Kidney tubule cell (primary cell): ENCODE measurements at regions not wholly inside any gene's neighbourhood (a gene's known extent, or its start where the extent isn't known, plus 50 kb on each side); places are given as distances from the start of the nearest gene placed in this dataset.
A peak's percentile ranks its signal among the peaks of the same experiment; 100 is the strongest.

Source experiments
- DNase-seq: peaks from one replicate; pipeline ENCODE4 v3.0.0-alpha.2; 2018; ENCODE audit warnings: low spot score

DNA sequence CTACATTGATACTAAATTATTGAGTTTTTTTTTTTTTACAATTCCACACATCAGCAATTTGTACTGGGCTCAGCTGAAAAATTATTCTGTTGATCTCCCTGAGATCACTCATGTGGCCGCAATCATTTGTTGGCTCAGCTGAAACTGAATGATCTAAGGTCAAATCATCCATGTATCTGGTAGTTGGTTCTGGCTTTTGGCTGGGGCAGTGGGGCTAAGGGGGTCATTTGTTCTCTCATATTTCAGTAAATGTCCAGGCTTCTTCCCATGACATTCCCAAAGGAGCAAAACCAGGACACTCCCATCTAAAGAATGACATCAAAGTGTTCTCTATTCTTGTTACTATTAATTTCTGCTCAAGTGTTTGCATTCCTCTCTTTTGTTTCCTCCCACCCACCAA is 806.7 kb upstream of the ADGRL2 start:
- DNase-seq: no peak

DNA sequence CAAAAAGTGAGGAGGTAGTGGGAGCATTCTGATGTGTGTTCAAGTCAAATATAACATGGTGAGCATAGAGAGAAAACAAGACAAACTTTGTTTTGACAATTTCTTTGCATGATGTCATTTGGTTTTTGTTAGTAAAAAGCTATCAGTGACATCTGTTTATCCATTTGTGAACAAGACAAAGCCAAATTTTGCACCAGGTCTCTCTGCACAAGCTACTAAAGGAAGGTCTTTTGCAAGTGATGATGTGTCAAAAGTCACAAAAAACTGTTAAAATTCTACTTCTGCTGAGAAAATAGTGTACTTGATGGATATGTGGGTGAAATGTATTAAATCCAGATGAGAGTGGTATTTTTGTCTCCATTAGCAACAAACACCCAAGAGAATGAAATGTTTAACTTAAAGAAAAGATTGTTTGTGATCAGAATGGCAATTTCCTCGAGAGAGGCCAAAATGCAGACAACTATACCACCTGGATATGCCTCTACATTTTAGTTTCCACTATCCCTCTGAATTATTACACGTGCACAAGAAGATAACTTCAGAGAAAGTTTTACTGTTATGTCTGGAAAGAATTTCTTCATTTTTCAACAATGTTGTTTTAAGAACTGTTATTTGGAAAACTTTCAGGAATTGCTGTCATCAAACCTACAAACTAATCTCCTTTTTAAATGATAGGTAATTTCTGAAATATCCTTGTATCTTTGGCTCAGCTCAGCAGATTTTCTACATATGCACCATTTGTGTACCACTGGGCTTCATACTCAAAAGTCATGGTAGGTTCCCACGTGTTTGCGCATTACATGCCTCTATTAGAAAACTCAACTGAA is 807.4 kb upstream of the ADGRL2 start:
- no peak for DNase-seq

DNA sequence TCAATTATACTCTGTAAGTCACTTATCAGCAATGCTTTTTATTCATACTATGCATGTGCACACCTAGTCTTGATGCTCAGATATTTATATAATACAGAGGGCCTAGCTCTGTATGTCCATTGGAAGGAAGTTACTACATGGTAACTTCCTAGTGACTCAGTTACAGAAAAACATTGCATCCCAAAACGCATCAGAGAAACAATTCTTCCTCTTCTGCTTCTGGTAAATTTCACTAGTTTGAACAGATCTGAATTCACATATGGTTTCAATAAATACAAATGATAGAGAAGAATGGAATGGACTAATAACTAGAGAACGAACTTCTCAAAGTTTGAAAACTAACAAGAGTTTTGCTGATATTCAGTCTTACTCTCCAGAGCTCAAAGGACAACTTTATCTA is 811.3 kb upstream of the ADGRL2 start:
- no peak for DNase-seq

DNA sequence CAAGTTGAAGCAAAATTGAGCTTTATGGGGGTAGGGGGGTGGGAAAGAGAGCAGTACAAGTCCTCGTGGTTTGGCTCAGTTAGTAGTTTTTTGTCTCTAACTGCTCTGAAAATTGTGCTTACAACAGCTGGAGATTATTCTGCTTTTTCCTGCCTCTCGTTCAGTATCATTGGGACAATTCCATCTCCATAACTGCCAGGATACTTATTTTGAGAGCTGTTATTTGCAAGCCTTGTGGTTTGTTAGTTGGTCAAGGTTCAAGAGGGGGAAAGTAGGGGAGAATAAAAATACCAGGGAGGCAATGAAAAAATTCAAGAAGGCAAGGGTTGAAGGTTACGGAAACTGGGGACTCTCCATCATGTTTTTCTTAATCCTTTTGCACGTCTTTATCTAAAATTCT is 811.8 kb upstream of the ADGRL2 start:
- DNase-seq: no peak

DNA sequence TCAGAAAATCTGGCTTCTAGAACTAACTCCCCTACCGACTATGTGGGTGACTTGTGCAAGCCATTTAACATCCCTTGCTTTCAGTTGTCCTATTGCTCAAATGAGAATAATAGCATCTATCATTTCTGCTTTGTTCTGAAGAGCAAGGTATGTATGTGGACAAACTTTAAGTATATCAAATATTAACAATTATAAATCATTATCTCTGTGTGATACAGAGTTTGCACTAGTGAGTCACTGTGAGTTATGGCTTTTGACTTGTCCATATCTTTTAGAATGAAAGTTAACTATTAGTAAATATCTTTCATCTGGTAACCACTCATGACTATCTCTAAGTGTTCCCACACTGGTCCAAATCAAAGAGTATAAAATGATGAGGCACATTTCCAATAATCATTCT is 812.9 kb upstream of the ADGRL2 start:
- DNase-seq: peak; percentile 36

DNA sequence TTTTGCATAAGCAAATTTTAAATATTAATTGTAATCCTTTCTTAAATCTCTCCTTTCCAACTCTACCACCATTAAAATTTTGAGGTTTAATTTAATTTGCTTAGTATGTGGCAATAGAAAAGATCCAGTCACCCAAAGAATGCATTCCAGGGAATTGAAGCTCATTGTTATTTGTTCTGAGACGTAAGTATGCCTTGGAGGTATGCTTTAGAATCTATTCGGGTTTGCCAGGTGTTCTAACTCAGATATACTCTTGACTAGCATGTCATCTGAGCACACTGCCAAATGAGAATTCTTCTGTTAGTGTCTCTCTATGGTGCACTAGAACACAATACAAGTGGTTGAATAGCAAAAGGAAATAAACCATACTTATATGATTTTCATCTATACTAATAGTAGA is 813.6 kb upstream of the ADGRL2 start:
- no peak for DNase-seq

DNA sequence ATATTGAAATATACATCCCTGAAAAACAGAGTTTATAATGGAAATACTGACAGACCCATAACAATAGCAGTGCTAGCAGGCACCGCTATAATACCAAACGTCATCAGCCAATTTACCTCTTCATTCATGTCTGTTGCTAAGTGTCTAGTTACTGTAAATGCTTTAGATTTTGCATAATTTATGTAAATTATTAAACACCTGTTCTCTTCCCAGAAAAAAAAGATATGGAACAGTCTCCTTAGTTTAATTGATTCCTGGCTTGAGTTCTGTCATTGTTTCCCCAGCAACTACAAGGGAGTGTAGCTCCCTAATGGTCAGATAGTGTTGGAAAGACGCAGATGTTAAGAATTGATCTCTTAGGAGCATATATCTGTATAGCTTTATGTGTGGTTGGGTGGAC is 817.9 kb upstream of the ADGRL2 start:
- no peak for DNase-seq

DNA sequence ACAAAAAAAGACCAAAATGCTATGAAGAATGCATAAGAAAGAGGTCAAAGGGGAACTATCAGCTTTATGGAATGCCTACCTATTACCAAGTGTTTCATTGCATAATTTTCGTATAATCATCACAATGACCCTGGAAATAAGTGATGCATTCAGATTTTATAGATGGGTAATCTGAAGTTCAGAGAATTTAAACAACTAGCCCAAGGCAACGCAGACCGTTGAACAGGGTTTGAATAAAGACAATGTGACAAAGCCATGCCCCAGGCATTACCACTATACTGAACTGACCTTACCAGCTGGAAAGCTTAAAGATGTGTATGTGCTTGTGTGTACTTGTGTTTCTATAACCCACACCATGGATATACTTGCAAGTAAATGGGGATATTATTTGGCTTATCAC is 827.6 kb upstream of the ADGRL2 start:
- DNase-seq: no peak

DNA sequence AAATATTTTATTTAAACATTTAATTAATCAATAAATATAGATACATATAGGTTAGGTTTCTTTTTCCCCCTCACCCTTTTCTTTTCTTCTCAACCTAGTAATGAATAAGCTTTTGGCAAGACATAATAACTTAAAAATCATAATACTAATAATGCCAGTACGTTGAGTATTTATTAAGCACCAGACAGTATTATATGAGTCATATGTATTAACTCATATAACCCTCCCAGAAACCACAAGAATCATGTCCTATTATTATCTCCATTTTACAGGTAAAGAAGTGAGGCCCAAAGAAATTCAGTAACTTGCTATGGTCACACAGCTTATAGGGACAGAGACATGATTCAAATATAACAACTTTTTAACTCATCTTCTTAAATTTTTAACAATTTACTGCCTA is 834.5 kb upstream of the ADGRL2 start:
- DNase-seq: no peak

DNA sequence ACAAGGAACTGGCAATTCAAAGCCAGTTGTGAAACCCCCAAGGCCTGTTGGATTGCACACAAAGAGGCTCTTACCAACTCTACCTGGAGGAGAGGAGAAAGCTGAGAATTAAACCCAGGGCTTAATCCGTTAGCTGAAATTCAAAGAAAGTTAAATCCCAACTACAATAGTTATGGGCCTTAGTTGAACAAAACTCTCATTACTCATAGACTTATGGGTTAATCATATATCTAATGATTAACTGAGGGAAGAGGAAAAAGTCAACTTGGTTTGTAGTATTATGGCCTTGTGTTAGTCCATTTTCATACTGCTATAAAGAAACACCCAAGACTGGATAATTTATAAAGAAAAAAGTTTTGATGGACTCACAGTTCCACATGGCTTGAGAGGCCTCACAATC is 838.2 kb upstream of the ADGRL2 start:
- peak; percentile 64 for DNase-seq

DNA sequence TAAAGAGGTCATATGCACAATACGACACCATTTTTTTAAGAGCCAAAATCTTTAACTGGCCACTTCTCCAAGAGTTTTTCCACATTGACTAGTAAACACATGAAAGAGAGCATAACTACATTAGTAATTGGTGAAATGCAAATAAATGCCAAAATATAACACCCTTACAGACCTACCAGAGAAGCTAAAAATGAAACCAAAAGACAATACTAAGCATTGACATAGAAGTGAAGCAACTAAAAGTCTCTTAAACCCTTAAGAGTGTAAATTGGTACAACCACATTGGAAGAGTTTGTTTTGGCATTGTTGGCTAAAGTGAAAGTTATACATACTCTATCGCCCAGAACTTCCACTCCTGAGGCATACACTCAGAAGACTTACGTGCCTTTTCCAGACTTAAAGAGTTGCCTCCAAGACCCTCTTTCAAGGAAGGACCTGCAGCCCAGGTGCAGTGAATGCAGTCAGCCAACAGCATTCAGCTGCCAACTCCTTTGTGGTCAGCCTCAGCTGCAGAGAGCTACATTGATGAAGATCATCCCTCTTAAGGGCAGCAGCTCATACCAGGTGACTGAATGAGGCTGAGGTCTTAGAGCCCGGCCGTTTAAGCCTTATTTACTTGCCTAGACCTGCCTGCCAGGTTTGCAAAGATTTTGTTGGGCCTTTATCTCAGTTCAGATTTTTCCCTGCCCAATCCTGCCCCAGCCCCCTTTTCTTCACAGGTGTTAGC is 839.1 kb upstream of the ADGRL2 start:
- DNase-seq: no peak

DNA sequence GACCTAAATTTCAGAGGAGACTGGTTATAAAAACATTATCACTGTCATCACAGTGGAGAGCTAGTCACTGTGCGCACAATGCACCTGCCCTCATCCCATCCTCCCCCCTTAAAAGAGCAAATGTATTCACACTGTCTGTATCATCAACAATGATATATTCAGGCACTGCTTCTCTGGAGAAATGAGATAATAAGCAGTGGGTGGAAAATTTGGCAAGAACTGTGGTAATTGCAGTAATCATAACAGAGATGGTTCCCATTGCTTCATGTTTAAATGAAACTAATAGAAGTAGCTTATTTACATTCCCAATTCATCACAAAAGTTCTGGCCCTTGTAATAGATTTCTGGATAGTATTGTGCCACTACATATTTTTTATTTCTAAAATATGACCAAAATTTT is 867.4 kb upstream of the ADGRL2 start:
- DNase-seq: no peak

DNA sequence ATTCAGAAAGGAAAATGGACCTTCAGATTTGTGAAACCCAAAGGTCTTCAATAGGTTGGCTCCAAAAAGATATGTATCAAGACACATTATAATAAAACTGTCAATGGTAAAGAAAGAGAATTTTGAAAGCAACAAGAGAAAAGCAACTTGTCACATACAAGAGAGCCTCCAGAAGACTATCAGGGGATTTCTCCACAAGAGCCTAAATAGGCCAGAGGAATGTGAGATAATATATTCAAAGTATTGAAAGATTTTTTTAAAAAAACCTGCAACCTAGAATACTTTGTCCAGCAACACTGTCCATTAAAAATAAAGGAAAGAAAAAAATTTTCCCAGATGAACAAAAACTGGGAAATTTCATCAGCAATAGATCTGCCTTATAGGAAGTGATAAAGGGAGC is 869.6 kb upstream of the ADGRL2 start:
- DNase-seq: no peak

DNA sequence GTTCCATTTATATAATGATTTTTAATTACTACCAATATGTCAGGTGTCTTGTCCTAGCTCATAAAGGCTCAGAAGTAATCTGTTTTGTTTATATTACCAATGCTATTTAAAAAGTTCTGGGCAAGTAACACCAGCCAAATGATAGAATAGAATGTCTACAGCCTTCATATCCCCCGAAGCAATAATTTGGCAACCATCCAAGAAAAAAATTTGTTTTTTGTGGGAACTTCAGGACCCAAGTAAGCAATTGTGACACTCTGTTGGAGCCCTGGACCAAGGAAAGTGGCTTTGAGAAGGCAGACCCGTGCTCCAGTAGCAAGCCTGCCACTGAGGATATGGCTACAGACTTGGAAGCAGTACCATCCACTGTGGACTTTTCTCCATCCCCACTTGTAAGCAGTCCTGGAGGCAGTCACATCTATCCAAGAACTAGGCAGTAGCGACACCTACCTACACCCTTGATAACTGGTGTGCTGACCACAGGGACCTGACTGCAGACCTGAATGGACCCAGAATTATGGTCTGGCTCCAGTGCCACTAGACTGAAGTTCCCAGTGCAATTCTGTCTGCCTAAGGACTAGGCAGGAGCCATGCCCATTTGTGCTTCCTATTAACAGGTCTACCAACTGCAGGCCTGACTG is 870.7 kb upstream of the ADGRL2 start:
- no peak for DNase-seq

DNA sequence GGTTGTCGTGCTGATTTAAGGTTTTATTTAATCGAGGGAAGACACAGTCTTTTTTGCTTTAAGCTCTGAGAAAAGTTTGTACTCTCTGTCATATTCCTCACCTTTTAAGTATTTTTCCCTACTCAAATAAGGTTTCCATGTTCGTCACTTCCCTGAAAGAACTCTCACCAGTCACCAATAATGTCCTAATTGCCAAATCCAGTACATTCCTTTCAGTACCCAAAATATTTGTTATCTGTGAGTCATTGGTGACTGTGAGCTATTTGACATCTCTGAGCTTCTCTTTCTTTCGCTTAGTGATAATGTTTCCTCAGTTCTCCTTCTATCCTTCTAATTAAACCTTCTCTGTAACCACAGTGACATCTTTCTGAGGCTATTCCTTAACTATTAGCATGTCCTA is 874.2 kb upstream of the ADGRL2 start:
- no peak for DNase-seq

DNA sequence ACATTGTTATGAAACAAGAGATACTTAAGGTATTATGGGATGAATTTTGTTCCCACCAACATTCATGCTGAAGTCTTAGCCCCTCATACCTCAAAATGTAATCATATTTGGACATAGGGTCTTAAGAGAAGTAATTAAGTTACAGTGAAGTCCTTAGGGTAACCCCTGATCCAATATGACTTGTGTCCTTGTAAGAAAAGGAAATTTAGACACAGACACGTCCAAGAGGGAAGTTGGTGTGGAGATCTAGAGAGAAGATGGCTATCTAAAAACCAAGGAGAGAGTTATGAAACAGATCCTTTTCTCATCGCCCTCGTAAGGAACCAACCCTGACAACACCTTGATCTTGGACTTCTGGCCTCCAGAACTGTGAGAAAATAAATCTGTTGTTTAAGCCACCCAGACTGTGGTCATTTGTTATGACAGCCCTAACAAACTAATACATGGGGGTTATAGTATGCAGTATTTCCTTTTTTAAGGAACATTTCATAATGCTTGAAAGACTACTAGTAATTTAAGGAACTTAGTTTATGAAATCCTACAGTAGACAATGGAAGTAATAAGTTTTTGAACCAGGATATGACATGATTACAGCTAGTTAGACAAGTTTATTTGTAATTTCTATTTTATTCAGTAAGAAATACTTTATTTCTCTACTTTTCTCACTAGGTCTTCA is 875.5 kb upstream of the ADGRL2 start:
- DNase-seq: no peak

DNA sequence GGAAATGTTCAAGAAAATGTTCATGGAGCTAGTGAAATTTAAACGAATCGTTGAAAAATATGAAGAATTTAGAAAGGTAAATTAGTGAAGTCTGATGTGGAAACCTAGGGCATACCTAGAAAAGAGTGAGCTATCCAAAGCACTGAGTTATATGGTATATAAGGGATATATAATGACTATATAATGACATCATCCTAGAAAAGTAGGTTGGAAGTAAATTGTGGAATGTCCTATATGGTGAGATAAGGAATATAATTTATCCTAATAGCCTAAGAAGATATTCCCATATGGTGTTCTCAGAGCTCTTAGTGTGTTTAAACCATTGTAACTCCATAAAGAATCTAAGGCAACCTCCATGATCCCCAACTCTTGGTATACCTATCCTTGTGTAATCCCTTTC is 876.4 kb upstream of the ADGRL2 start:
- DNase-seq: no peak

DNA sequence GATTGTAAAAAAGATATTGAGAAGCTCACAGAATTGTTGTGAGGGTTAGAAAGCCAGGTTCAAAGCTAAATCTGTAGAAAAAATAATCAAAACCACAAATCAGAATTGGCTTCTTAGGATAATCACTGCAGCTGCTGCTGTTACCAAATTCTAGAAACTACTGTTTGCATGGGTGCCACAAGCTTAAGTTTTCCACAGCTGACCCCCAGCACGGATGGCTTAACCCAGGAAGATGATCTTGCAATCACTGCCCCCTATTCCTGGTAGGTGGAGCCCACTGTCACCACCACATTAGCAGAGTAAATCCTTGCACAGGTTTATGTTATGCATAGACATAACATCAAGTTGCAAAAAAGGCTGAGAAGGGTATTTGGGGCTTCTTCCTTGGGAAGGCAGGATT is 877.8 kb upstream of the ADGRL2 start:
- DNase-seq: no peak

DNA sequence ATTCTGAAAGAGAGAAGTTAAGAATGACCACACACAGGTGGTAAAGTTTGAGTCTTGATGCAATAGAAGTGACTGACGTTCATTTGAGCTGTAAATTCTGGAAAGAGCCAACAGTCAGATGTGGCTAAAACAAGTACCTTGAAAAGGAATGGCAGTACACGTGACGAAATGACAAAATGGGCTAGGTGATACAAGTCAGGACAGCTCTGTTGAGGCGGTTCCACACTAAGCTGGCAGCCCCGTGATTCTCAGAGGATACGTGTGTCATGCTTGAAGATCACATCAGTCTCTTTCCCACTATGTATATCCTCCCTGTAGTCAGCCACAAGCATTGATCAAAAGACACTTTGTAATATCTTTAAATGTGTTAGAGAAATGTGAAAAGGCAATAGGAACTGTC is 881.3 kb upstream of the ADGRL2 start:
- DNase-seq: no peak

DNA sequence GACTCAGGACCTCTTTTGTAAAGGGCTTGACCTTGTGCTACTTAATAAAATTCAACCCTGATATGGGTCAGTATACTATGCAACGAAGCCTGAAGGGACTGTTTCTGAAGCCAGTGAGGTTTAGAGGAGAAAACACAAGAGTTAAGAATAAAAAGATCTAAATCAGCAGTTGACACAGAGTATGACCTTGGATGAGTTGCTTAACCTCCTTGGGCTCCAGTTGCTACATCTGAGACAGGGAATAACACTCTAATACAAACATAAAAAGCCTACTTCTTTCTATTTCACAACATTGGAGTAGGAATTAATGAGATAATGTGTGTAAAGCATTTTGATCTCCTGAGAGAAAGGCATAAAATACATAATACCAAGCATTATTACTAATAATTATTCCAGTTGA is 882.4 kb upstream of the ADGRL2 start:
- no peak for DNase-seq

DNA sequence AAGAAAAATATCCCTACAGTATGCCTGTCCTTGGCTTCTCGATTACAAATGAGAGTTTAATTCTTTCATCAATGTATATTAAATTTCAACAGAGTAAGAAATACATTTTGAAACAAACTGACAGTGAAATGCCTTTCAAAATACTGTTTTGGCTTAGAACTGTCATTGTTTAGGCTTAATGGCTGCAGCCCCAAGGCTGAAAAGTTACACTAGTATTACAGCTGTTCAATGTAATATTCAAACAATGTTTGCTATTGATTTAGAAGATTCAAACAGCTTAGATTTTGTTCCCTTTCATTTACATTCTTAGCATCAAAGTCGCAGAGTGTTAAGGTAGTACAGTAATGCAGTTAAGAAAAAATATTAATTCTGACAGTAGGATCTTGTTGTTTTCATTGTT is 882.9 kb upstream of the ADGRL2 start:
- no peak for DNase-seq

DNA sequence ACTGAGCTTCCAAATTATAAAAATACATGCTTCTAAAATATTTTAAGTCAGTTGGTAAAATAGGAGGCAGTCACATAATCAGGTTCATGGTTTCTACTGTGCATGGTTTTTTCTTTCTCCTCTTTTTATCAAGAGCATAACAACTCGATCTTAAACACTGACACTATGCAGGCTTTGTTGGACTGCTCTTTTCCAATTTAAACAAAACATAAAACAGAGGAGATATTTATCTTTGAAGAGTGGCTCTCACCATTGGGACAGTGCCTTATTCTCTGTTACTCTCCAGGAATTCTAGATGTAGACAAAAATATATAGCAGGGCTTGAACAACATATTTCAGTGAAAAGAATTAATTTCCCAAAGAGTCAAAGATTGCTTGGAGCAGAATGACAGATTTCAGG is 883.5 kb upstream of the ADGRL2 start:
- no peak for DNase-seq

DNA sequence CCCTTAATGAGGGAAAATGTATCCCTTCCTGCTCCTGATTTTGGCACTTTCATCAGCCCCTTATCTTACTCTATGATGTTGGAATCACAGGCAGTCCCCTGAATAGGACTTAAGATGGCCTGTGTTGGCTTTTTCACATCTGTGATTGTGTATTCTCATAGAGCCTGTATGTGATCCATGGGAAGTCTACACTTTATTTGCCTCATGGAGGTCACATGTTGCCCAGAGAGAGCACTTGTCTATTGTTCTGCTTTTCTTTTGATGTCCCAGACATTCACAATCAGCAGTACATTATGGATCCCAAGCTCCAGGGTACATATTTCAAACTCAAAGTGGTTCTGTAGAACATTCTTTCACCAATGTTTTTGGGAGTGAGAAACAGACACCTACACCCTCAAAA is 885.2 kb upstream of the ADGRL2 start:
- DNase-seq: no peak
